ENCODE measurements at regions not wholly inside any gene's neighbourhood (a gene's known extent, or its start where the extent isn't known, plus 50 kb on each side); places are given as distances from the start of the nearest gene placed in this dataset.

GRCh38 chr5:123947797-123948196, 435.8 kb downstream of the CSNK1G3 start:
- BruUV-seq (replicated peaks), result no TSS peak
- ChIA-PET POLR2A (no interaction called here), RAD21 (ENCODE audit: low non-redundant PET in 1 of 2, low total read pairs in 2 of 2, uncharacterized antibody in 2 of 2, unreplicated experiment in 2 of 2) (no interaction called here)

More at GRCh38 chr5:123947797-123948196, 435.8 kb downstream of the CSNK1G3 start:
- H3K9ac ChIP-seq (ENCODE audit: low read length), result no peak overlapping the region
- intact Hi-C loops (cut with micrococcal nuclease), result no loop called here
- H3K4me3 ChIP-seq (replicated peaks in 1 of 2; ENCODE audit: low read depth in 1 of 2, low read length in 2 of 2), result no peak overlapping the region
- no peaks in the 10 kb centered on the region for H3K9me3 ChIP-seq (ENCODE audit: control insufficient read depth in 1 of 2, insufficient read depth in 1 of 2, low read depth in 1 of 2, low read length in 2 of 2)
- CTCF ChIA-PET, result no interaction called here
- no peak for TF ChIP-seq YY1 (IDR thresholded peaks at IDR 0.05; ENCODE audit: extremely low read depth, insufficient replicate concordance, low read depth, low read length)
- no peak for TF ChIP-seq SP1 (IDR thresholded peaks at IDR 0.05; ENCODE audit: low read depth)
- no peak for TF ChIP-seq REST (IDR thresholded peaks at IDR 0.05; ENCODE audit: low read depth)
- TF ChIP-seq SIN3A (IDR thresholded peaks at IDR 0.05; ENCODE audit: low read depth), result no peak
- no peak for TF ChIP-seq EZH2phosphoT487 (IDR thresholded peaks at IDR 0.05; ENCODE audit: borderline replicate concordance)
- TF ChIP-seq ATF3 (IDR thresholded peaks at IDR 0.05), result no peak
- no peak for TF ChIP-seq TCF7L2 (IDR thresholded peaks at IDR 0.05; ENCODE audit: borderline replicate concordance, extremely low read depth, insufficient read depth, insufficient read length)
- no peak for TF ChIP-seq EZH2 (IDR thresholded peaks at IDR 0.05)
- TF ChIP-seq RAD21 (IDR thresholded peaks at IDR 0.05; ENCODE audit: low read depth), result no peak
- TF ChIP-seq CEBPB (IDR thresholded peaks at IDR 0.05; ENCODE audit: low read depth), result no peak
- no peak for TF ChIP-seq CBX3 (IDR thresholded peaks at IDR 0.05; ENCODE audit: low read depth)
- no peak for TF ChIP-seq FOSL1 (IDR thresholded peaks at IDR 0.05; ENCODE audit: low read depth)
- no peak for TF ChIP-seq JUND (IDR thresholded peaks at IDR 0.05)
- no peak for TF ChIP-seq SRF (IDR thresholded peaks at IDR 0.05; ENCODE audit: low read depth)
- no peak for TF ChIP-seq ZFX (IDR thresholded peaks at IDR 0.05)
- no peak for TF ChIP-seq ZBTB33 (IDR thresholded peaks at IDR 0.05; ENCODE audit: extremely low read depth, insufficient replicate concordance, low read length)
- no peak for TF ChIP-seq EGR1 (IDR thresholded peaks at IDR 0.05; ENCODE audit: low read depth)
- ATAC-seq (no peak), DNase-seq (ENCODE audit: low read depth, low spot score) (no peak)
- H4K20me1 ChIP-seq (ENCODE audit: insufficient read depth), result no peaks in the 10 kb centered on the region
- H2AFZ ChIP-seq (ENCODE audit: low read depth, low read length, poor library complexity, severe bottlenecking), result no peak overlapping the region
- H3K27me3 ChIP-seq (ENCODE audit: insufficient read depth, low read length), result no peaks in the 10 kb centered on the region
- no peak overlapping the region for H3K4me2 ChIP-seq (ENCODE audit: low read length)
- no peaks in the 10 kb centered on the region for H3K36me3 ChIP-seq (ENCODE audit: control insufficient read depth in 1 of 2, insufficient read depth in 2 of 2, low read length in 2 of 2)
- H3K27ac ChIP-seq (ENCODE audit: low read depth, low read length), result no peak overlapping the region
- H3K79me2 ChIP-seq (ENCODE audit: insufficient read depth, low read length), result no peaks in the 10 kb centered on the region
- peaks cover 7 to 16% of the 10 kb centered on the region in 2 experiments for H3K4me1 ChIP-seq (ENCODE audit: control insufficient read depth in 1 of 2, insufficient read depth in 2 of 2, low read length in 2 of 2)
- no peaks in the 10 kb centered on the region for H3K9me2 ChIP-seq (ENCODE audit: insufficient read depth)

Data from HCT116 (cell line).